GDM1 (cell line): ENCODE measurements at regions not wholly inside any gene's neighbourhood (a gene's known extent, or its start where the extent isn't known, plus 50 kb on each side); places are given as distances from the start of the nearest gene placed in this dataset.
"Not testable (repeated sequence)": the region's sequence is repeated elsewhere in the genome, so short reads cannot be mapped to it uniquely, and the experiment has no call there.

Source experiments
- DNase-seq: peaks from one replicate; lab custom pipeline; 2025; lab: John Stamatoyannopoulos, UW

DNA sequence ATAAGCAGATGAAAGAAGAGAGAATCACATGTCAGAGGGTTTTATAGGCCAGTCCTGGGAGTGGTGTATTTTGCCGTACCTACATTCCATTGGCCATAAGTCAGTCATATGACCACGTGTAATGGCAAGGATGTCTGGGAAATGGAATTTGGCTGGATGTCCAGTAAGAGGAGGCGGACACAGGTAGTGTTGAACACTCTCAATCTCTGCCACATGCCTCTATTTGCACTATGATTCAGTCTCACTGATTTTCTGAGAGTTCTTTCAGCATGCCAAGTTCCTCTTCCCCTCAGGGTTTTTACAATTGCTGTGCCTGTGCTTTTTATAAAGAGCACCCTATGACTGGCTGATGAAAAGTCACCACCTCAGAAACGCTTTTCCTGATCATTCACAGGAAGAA lies 164.2 kb upstream of the GPR101 start:
- no peak for DNase-seq

GRCh38 chrX:137195991-137196390 lies 162.2 kb upstream of the GPR101 start:
- DNase-seq, result no peak

DNA sequence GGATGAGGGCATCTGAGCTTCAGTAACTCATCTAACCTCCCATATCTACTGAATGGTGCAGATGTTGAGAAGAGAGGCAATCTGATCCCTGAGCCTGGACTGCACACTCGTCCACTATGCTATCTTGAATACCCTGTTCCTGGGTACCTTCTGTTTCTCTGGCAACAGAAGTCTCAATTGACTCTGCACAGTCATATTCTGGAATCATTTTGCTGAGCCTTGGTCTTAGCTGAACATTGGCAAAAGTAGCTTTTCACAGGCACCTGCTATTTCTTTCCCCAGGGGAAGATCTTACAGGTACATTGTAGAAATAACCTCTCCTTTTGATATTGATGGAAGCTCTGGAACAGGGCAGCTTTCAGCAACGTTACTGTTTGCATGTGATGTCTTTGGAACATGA lies 161.5 kb upstream of the GPR101 start:
- DNase-seq, result no peak

DNA sequence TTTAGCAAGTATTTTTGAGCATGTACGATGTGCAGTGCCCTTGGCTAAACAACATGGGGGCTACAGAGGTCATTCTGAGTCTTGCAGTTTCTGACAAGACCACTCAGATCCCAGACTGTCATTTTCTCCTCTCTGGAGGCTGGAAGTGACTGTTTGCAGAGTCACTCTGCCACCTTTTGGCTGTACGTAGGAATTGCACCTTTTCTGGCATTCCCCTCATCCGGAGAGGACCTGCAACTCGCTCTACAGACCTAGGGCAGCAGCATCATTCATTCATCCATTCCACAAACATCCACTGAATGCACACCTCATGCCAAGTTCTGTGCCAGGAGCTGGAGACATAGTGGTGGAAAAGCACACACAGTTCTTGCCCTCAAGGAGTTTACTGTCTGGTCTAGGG lies 160.4 kb upstream of the GPR101 start:
- peak; percentile 35 for DNase-seq

GRCh38 chrX:137187540-137187939 lies 153.7 kb upstream of the GPR101 start:
- no peak for DNase-seq

DNA sequence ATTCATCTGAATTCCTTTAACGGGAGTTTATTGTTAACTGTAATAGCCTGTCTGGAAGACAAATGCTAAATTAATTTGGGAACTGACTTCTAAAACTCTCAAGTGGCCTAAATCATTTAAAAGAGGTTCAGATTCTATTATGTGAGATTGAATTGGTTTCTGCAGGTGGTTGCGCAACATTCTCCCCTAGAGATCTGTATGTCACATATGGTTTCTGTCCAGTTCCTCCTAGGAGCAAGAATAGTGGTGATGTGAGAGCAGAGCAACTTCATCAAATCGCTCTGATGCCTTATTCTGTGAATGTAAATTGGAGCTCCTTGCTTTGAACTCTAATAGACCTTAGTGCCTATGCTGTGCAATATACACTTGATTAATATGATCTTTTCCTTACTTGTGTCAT lies 144.6 kb upstream of the GPR101 start:
- DNase-seq, result no peak

- no peak for DNase-seq
Measured at GRCh38 chrX:137172317-137172948, 138.6 kb upstream of the GPR101 start.

GRCh38 chrX:137171626-137172025 lies 137.8 kb upstream of the GPR101 start:
- no peak for DNase-seq

- DNase-seq, result no peak
Measured at GRCh38 chrX:137166591-137166990, 132.8 kb upstream of the GPR101 start.

GRCh38 chrX:137164329-137164728 lies 130.5 kb upstream of the GPR101 start:
- no peak for DNase-seq

DNA sequence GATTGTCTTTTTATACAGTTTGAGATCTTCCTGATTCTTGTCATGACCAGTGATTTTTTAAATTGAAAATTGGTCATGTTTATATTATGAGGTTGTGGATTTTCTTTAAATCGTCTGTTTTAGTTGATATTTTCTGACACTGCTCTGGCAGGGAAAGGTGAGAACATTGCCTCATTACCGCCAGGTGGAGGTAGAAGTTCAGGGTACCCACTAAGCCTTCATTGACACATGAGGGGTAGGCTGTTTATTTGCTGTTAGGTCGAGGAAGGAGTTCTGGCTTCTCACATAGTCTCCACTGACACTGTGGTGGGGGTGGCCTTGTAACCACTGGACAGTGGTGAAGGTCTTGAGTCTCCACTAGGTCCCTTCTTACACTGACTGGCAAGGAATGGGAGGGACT lies 117.6 kb upstream of the GPR101 start:
- no peak for DNase-seq

DNA sequence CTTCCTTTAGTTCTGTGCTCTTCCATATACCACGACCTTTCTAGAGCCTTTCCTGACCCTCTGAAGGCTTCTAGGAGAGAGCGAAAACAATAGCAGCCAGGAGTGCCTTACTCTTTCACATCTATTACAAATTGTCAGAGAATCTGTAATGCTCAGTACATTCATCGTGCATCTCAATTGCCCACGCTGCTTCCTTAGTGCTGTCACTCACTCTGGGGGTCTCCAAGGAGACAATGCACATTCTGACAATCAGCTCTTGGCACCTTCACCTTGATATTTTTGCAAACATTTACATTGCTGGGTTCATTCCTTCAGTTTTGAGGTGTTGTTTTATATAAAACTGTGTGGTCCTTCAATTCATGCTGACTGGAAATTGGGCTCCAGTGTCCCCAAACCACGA lies 110.1 kb upstream of the GPR101 start:
- DNase-seq, result no peak

- not testable (repeated sequence) for DNase-seq
Measured at GRCh38 chrX:137122651-137123050, 88.9 kb upstream of the GPR101 start.

- no peak for DNase-seq
Measured at GRCh38 chrX:137119049-137119448, 85.3 kb upstream of the GPR101 start.

DNA sequence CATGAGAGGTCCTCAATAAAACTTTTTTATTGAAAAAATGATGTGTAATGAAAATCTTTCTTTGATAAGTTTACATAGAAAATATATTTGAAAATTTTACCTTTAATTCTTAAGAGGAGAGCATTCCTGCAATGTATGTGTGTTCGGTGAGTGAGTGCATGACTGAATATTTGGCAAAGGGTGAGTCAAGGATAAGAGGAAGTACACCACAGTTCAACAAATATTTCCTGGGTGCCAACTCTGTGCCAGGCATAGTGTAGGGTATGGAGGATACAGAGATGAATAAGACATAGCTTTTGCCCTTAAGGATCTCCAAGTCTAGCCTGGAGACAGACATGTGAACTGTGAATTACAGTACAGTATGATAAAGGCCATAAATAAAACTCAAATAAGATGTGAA lies 84.7 kb upstream of the GPR101 start:
- DNase-seq, result no peak

DNA sequence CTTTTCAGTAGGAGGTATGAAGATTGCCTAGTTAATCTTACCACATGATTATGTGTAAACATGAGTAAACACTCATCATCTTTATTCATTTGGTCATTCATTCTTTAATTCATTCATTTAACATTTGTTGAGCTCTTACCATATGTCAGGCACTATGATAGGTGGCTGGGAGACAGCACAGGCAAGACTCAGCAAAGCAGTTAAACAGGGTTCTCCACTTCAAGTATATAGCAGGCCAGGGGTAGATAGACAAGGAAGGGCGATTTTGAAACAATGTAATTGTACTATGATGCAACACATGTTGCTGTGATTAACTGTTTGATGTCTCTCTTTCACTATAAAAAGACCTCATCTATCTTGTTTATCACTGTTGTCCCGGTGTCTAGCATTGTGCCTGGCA lies 84.3 kb upstream of the GPR101 start:
- no peak for DNase-seq

- DNase-seq, result not testable (repeated sequence)
Measured at GRCh38 chrX:137107877-137108276, 74.1 kb upstream of the GPR101 start.

GRCh38 chrX:137101273-137101990 lies 67.6 kb upstream of the GPR101 start:
- no peak for DNase-seq
